Liver (tissue), 3 donors: ENCODE measurements at regions not wholly inside any gene's neighbourhood (a gene's known extent, or its start where the extent isn't known, plus 50 kb on each side); places are given as distances from the start of the nearest gene placed in this dataset.

Experiments used
- ATF3 ChIP-seq: IDR thresholded peaks from 2 replicates; pipeline ENCODE4 v1.6.1; 2016; ENCODE audit warnings: antibody characterized with exemption
- CTCF ChIP-seq: fragments of 150-350 bp; IDR thresholded peaks from 2 replicates; pipeline ENCODE4 v1.5.1; 2017; ENCODE audit warnings: improper control_type of control experiment, low read depth, low read length; ENCODE audit not compliant: missing input control
- EGR1 ChIP-seq, 2 donors: IDR thresholded peaks; 2 replicates each; pipeline ENCODE4 v1.6.1; 2016 to 2018; ENCODE audit warnings: antibody characterized with exemption in 2 of 2, low read depth in 2 of 2
- FOXA1 ChIP-seq: IDR thresholded peaks from 2 replicates; pipeline ENCODE4 v1.6.1; 2016; ENCODE audit warnings: antibody characterized with exemption
- FOXA2 ChIP-seq: IDR thresholded peaks from 2 replicates; pipeline ENCODE4 v1.6.1; 2016; ENCODE audit warnings: antibody characterized with exemption
- GABPA ChIP-seq, 2 donors: IDR thresholded peaks in 1 of 2; conservative IDR thresholded peaks in 1 of 2; 2 replicates each; pipeline ENCODE4 v1.6.1; 2016; ENCODE audit warnings: antibody characterized with exemption in 2 of 2, mild to moderate bottlenecking in 1 of 2, moderate library complexity in 1 of 2
- JUND ChIP-seq, 2 donors: IDR thresholded peaks; 2 replicates each; pipeline ENCODE4 v1.6.1; 2016; ENCODE audit warnings: antibody characterized with exemption in 2 of 2
- SP1 ChIP-seq: IDR thresholded peaks from 2 replicates; pipeline ENCODE4 v1.6.1; 2018; ENCODE audit warnings: antibody characterized with exemption, mild to moderate bottlenecking
- TAF1 ChIP-seq: conservative IDR thresholded peaks from 2 replicates; pipeline ENCODE4 v1.6.1; 2016; ENCODE audit warnings: antibody characterized with exemption, mild to moderate bottlenecking
- YY1 ChIP-seq: IDR thresholded peaks from 2 replicates; pipeline ENCODE4 v1.6.1; 2016; ENCODE audit warnings: antibody characterized with exemption, mild to moderate bottlenecking
- ZBTB33 ChIP-seq: IDR thresholded peaks from 2 replicates; pipeline ENCODE4 v1.6.1; 2016; ENCODE audit warnings: antibody characterized with exemption
- TF ChIP-seq, protein P1 (sequence below): IDR thresholded peaks from 2 replicates; pipeline ENCODE4 v1.6.1; 2016; ENCODE audit warnings: antibody characterized with exemption, mild to moderate bottlenecking
- TF ChIP-seq, protein P2 (sequence below): IDR thresholded peaks from 2 replicates; pipeline ENCODE4 v1.6.1; 2016; ENCODE audit warnings: antibody characterized with exemption
- donor health status: healthy.
- donor health status: healthy.

- no peak for TF ChIP-seq YY1
- TF ChIP-seq CTCF, result no peak
- TF ChIP-seq JUND (IDR thresholded peaks at IDR 0.05), result no peak
- TF ChIP-seq FOXA1, result no peak
- no peak for TF ChIP-seq SP1
- TF ChIP-seq TAF1, result no peak
- TF ChIP-seq FOXA2, result no peak
- TF ChIP-seq, protein P1, sequence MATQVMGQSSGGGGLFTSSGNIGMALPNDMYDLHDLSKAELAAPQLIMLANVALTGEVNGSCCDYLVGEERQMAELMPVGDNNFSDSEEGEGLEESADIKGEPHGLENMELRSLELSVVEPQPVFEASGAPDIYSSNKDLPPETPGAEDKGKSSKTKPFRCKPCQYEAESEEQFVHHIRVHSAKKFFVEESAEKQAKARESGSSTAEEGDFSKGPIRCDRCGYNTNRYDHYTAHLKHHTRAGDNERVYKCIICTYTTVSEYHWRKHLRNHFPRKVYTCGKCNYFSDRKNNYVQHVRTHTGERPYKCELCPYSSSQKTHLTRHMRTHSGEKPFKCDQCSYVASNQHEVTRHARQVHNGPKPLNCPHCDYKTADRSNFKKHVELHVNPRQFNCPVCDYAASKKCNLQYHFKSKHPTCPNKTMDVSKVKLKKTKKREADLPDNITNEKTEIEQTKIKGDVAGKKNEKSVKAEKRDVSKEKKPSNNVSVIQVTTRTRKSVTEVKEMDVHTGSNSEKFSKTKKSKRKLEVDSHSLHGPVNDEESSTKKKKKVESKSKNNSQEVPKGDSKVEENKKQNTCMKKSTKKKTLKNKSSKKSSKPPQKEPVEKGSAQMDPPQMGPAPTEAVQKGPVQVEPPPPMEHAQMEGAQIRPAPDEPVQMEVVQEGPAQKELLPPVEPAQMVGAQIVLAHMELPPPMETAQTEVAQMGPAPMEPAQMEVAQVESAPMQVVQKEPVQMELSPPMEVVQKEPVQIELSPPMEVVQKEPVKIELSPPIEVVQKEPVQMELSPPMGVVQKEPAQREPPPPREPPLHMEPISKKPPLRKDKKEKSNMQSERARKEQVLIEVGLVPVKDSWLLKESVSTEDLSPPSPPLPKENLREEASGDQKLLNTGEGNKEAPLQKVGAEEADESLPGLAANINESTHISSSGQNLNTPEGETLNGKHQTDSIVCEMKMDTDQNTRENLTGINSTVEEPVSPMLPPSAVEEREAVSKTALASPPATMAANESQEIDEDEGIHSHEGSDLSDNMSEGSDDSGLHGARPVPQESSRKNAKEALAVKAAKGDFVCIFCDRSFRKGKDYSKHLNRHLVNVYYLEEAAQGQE, result no peak
- TF ChIP-seq, protein P2, sequence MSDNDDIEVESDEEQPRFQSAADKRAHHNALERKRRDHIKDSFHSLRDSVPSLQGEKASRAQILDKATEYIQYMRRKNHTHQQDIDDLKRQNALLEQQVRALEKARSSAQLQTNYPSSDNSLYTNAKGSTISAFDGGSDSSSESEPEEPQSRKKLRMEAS, result no peak
- no peak for TF ChIP-seq ATF3
- TF ChIP-seq ZBTB33, result no peak
- no peak for TF ChIP-seq GABPA (IDR thresholded peaks at IDR 0.05 in 1 of 2, conservative IDR thresholded peaks at IDR 0.05 in 1 of 2)
- TF ChIP-seq EGR1 (IDR thresholded peaks at IDR 0.05; ENCODE audit: low read depth in 2 of 2), result no peak
Measured at GRCh38 chr20:11820838-11821237, 96.9 kb upstream of the BTBD3 start.
